GM12878 (cell line): ENCODE measurements at regions not wholly inside any gene's neighbourhood (a gene's known extent, or its start where the extent isn't known, plus 50 kb on each side); places are given as distances from the start of the nearest gene placed in this dataset.

Experiments used
- ATAC-seq: fragments of 200-7000 bp; cut with Tn5 transposase; 3 replicates; pipeline ENCODE4 v1.9.1; 2020; ENCODE audit warnings: mild to moderate bottlenecking, moderate library complexity
- BruUV-seq: library from RNA; stranded (reverse); fragments of 400-500 nt; replicated peaks from 2 replicates; lab custom pipeline; 2021; lab: Mats Ljungman, UMichigan
- CTCF ChIA-PET: fragments of 300-600 bp; sonication (Branson Sonifier 250); formaldehyde crosslinking; extraction: SDS; loops from one replicate; lab custom pipeline; 2021; ENCODE audit warnings: inconsistent platforms; lab: Yijun Ruan, JAX
- POLR2A ChIA-PET: fragments of 350-600 bp; formaldehyde crosslinking; extraction: SDS; loops from one replicate; lab custom pipeline; 2021; ENCODE audit warnings: inconsistent platforms; lab: Charles Lee
- RAD21 ChIA-PET: fragments of 300-600 bp; sonication (Branson Sonifier 250); formaldehyde crosslinking; loops from one replicate; lab custom pipeline; 2023; ENCODE audit warnings: antibody characterized with exemption; ENCODE audit not compliant: unreplicated experiment; lab: Charles Lee
- SMC1A ChIA-PET: fragments of 300-600 bp; sonication (Branson Sonifier 250); formaldehyde crosslinking; loops from one replicate; lab custom pipeline; 2023; ENCODE audit not compliant: unreplicated experiment, uncharacterized antibody; lab: Charles Lee
- DNase-seq: peaks from one replicate; pipeline ENCODE4 v3.0.0-alpha.2; 2011; ENCODE audit warnings: low read depth, low spot score
- FAIRE-seq: peaks from 3 replicates; lab custom pipeline; 2011; peaks lifted over from hg19 to GRCh38; lab: Jason Lieb, UNC
- H2AFZ ChIP-seq: 2 replicates; pipeline ENCODE4 v1.6.0; 2011; ENCODE audit warnings: low read depth, low read length, control low read depth; ENCODE audit not compliant: control insufficient read depth
- H3K27ac ChIP-seq: 2 replicates; pipeline ENCODE4 v1.5.1; 2011; ENCODE audit warnings: control low read depth; ENCODE audit not compliant: control insufficient read depth, insufficient read depth
- H3K27me3 ChIP-seq, 2 experiments: replicated peaks in 1 of 2; 2 replicates each; pipeline versions ENCODE4 v1.6.0 to v1.6.1; 2011; ENCODE audit warnings: low read length in 1 of 2; ENCODE audit not compliant: control insufficient read depth in 2 of 2, insufficient read depth in 2 of 2
- H3K36me3 ChIP-seq, 2 experiments: 2 replicates each; pipeline ENCODE4 v1.5.1; 2011; ENCODE audit warnings: low read length in 1 of 2; ENCODE audit not compliant: control insufficient read depth in 2 of 2, insufficient read depth in 2 of 2
- H3K4me1 ChIP-seq: 2 replicates; pipeline ENCODE4 v1.6.1; 2011; ENCODE audit warnings: mild to moderate bottlenecking, low read length, moderate library complexity, mixed read lengths; ENCODE audit not compliant: control insufficient read depth, insufficient read depth
- H3K4me2 ChIP-seq: 2 replicates; pipeline ENCODE4 v1.6.0; 2011; ENCODE audit warnings: control low read depth; ENCODE audit not compliant: control insufficient read depth, insufficient read depth
- H3K4me3 ChIP-seq: fragments of 200-600 bp; sonication (generic); 2 replicates; pipeline ENCODE4 v1.5.1; 2016
- H3K79me2 ChIP-seq: 2 replicates; pipeline ENCODE4 v1.6.0; 2011; ENCODE audit warnings: low read length; ENCODE audit not compliant: control insufficient read depth, insufficient read depth
- H3K9ac ChIP-seq: 2 replicates; pipeline ENCODE4 v1.8.0; 2011; ENCODE audit warnings: low read length, control low read depth, mixed read lengths; ENCODE audit not compliant: control insufficient read depth, insufficient read depth
- H3K9me3 ChIP-seq: replicated peaks from 3 replicates; pipeline ENCODE4 v1.5.1; 2011; ENCODE audit warnings: mild to moderate bottlenecking, low read length; ENCODE audit not compliant: control insufficient read depth, insufficient read depth
- H4K20me1 ChIP-seq: 2 replicates; pipeline ENCODE4 v1.6.0; 2011; ENCODE audit not compliant: control insufficient read depth, insufficient read depth
- CBFB ChIP-seq: IDR thresholded peaks from 2 replicates; pipeline ENCODE4 v1.6.1; 2016; ENCODE audit warnings: antibody characterized with exemption, low read depth
- EP300 ChIP-seq, 2 experiments: fragments of 150-350 bp in 1 of 2; IDR thresholded peaks; 2 replicates each; pipeline ENCODE4 v1.6.1; 2011 to 2012; ENCODE audit warnings: low read depth in 2 of 2, low read length in 2 of 2, borderline replicate concordance in 1 of 2, improper control_type of control experiment in 1 of 2, inconsistent platforms in 1 of 2; ENCODE audit not compliant: control insufficient read depth in 1 of 2
- FOXK2 ChIP-seq: fragments of 450-650 bp; IDR thresholded peaks from 2 replicates; pipeline ENCODE4 v1.6.1; 2017; ENCODE audit warnings: mild to moderate bottlenecking, moderate library complexity
- HSF1 ChIP-seq: fragments of 150-350 bp; IDR thresholded peaks from 2 replicates; pipeline ENCODE4 v1.6.1; 2014; ENCODE audit warnings: mild to moderate bottlenecking, low read depth, low read length
- PML ChIP-seq: IDR thresholded peaks from 2 replicates; pipeline ENCODE4 v1.6.1; 2012; ENCODE audit warnings: low read length, inconsistent platforms
- WGBS: methylation state at CpG from one replicate; pipeline ENCODE4 v1.1.6; 2016; ENCODE audit warnings: low lambda C conversion rate; ENCODE audit not compliant: insufficient replicate concordance, insufficient coverage; ENCODE audit errors: missing lambda C conversion rate; 5-methylcytosine and 5-hydroxymethylcytosine counted together
- in situ Hi-C: fragments of 300-500 bp; cut with MboI; formaldehyde crosslinking; loops from 9 replicates; pipeline ENCODE4 v1.14.3; 2018; ENCODE audit warnings: mixed read lengths
- intact Hi-C: fragments of 100-400 bp; cut with micrococcal nuclease; formaldehyde crosslinking; loops from one replicate; pipeline ENCODE4 v1.14.2; 2022; ENCODE audit not compliant: unreplicated experiment

GRCh38 chr1:238549137-238549536, 658.4 kb upstream of the ZP4 start:
- RAD21 ChIA-PET = no interaction called here
- no peak overlapping the region for H3K27ac ChIP-seq
- SMC1A ChIA-PET = interaction anchor here (1.4 kb wide), 1 partner anchor 12 kb away, joined by 3 read pairs; no protein-coding TSS in a partner anchor
- no peak for FAIRE-seq
- in situ Hi-C loops = no loop called here
- no peaks in the 10 kb centered on the region for H3K36me3 ChIP-seq
- POLR2A ChIA-PET = no interaction called here
- H3K4me1 ChIP-seq = no peaks in the 10 kb centered on the region
- intact Hi-C loops = no loop called here
- no peak overlapping the region for H3K4me3 ChIP-seq
- no peaks in the 10 kb centered on the region for H3K27me3 ChIP-seq
- CTCF ChIA-PET = interaction anchor here (0.6 to 0.8 kb wide), 3 partner anchors 34 to 759 kb away, joined by 3 to 4 read pairs (median 3); no protein-coding TSS in a partner anchor
- H3K9me3 ChIP-seq = no peaks in the 10 kb centered on the region
- WGBS = 15% methylated on average over 2 of the region's 2 CpGs
- no peak for DNase-seq
- BruUV-seq = no TSS peak
- no peaks in the 10 kb centered on the region for H3K79me2 ChIP-seq
- no peak overlapping the region for H3K9ac ChIP-seq
- TF ChIP-seq CBFB = no peak
- no peak for ATAC-seq
- H3K4me2 ChIP-seq = no peak overlapping the region
- H2AFZ ChIP-seq = no peak overlapping the region
- H4K20me1 ChIP-seq = no peaks in the 10 kb centered on the region

- in situ Hi-C loops (no loop called here), intact Hi-C loops (no loop called here)
- ChIA-PET CTCF (no interaction called here), SMC1A (no interaction called here), RAD21 (no interaction called here), POLR2A (no interaction called here)
- no peak for FAIRE-seq
- no peak overlapping the region for H3K9ac ChIP-seq
- no peaks in the 10 kb centered on the region for H3K79me2 ChIP-seq
- H3K9me3 ChIP-seq = no peaks in the 10 kb centered on the region
- WGBS = 0% methylated on average over 2 of the region's 2 CpGs
- no peak overlapping the region for H2AFZ ChIP-seq
- no peaks in the 10 kb centered on the region for H3K36me3 ChIP-seq
- no peak overlapping the region for H3K4me3 ChIP-seq
- TF ChIP-seq PML (no peak), FOXK2 (no peak), EP300 (IDR thresholded peaks at IDR 0.05; ENCODE audit: borderline replicate concordance in 1 of 2, control insufficient read depth in 1 of 2, low read depth in 2 of 2, low read length in 2 of 2) (no peak), HSF1 (no peak)
- no peak for ATAC-seq
- DNase-seq = no peak
- H3K4me2 ChIP-seq = no peak overlapping the region
- no peaks in the 10 kb centered on the region for H3K27me3 ChIP-seq
- no peaks in the 10 kb centered on the region for H4K20me1 ChIP-seq
- H3K4me1 ChIP-seq = no peaks in the 10 kb centered on the region
- no TSS peak for BruUV-seq
- H3K27ac ChIP-seq = no peak overlapping the region
These were observed 655.4 kb upstream of the ZP4 start for GRCh38 chr1:238546118-238546517.
